HepG2 (cell line): ENCODE measurements at regions not wholly inside any gene's neighbourhood (a gene's known extent, or its start where the extent isn't known, plus 50 kb on each side); places are given as distances from the start of the nearest gene placed in this dataset.

Source experiments
- ATAC-seq: fragments of 200-7000 bp; cut with Tn5 transposase; 3 replicates; pipeline ENCODE4 v1.9.1; 2020; ENCODE audit warnings: mild to moderate bottlenecking, moderate library complexity
- BruUV-seq: library from RNA; stranded (reverse); fragments of 400-500 nt; replicated peaks from 2 replicates; lab custom pipeline; 2021; lab: Mats Ljungman, UMichigan
- CTCF ChIA-PET: fragments of 300-600 bp; formaldehyde crosslinking; extraction: SDS; loops from one replicate; lab custom pipeline; 2021; ENCODE audit warnings: low total read pairs, inconsistent platforms, low intra/inter-chr PET ratio; lab: Yijun Ruan, JAX
- POLR2A ChIA-PET: fragments of 350-600 bp; sonication (Branson Sonifier 250); formaldehyde crosslinking; loops from one replicate; lab custom pipeline; 2020; ENCODE audit warnings: antibody characterized with exemption, inconsistent platforms; lab: Yijun Ruan, JAX
- DNase-seq: peaks from one replicate; pipeline ENCODE4 v3.0.0-alpha.2; 2015; ENCODE audit warnings: low spot score
- FAIRE-seq: peaks from 3 replicates; lab custom pipeline; 2011; peaks lifted over from hg19 to GRCh38; lab: Jason Lieb, UNC
- H2AFZ ChIP-seq: one replicate; pipeline ENCODE4 v1.6.1; 2011; ENCODE audit warnings: low read length, inconsistent platforms
- H3K27ac ChIP-seq: fragments of 300-600 bp; 3 replicates; pipeline ENCODE4 v1.8.0; 2011; ENCODE audit warnings: mixed run types, mild to moderate bottlenecking, mixed read lengths, low read length, inconsistent platforms; ENCODE audit not compliant: insufficient read depth; ENCODE audit errors: extremely low read length
- H3K27me3 ChIP-seq, 2 experiments: fragments of 200-600 bp in 1 of 2; 2 replicates in 1 of 2; 3 replicates in 1 of 2; pipeline versions ENCODE4 v1.6.0 to v1.8.0; 2011; ENCODE audit warnings: low read length in 2 of 2, mild to moderate bottlenecking in 2 of 2, moderate library complexity in 2 of 2, inconsistent platforms in 1 of 2; ENCODE audit not compliant: insufficient read depth in 2 of 2, control insufficient read depth in 1 of 2
- H3K36me3 ChIP-seq, 2 experiments: fragments of 200-600 bp in 1 of 2; replicated peaks in 1 of 2; 2 replicates in 1 of 2; 3 replicates in 1 of 2; pipeline versions ENCODE4 v1.5.1 to v1.8.0; 2011; ENCODE audit warnings: low read length in 2 of 2, inconsistent platforms in 1 of 2; ENCODE audit not compliant: insufficient read depth in 2 of 2, control insufficient read depth in 1 of 2
- H3K4me1 ChIP-seq: 2 replicates; pipeline ENCODE4 v1.5.1; 2012; ENCODE audit warnings: low read length, inconsistent platforms; ENCODE audit not compliant: insufficient read depth
- H3K4me2 ChIP-seq: 2 replicates; pipeline ENCODE4 v1.6.0; 2011; ENCODE audit warnings: low read depth, low read length, inconsistent platforms
- H3K4me3 ChIP-seq, 3 experiments: fragments of 200-600 bp in 1 of 3; sonication (generic), shearing (Covaris generic) in 1 of 3; replicated peaks in 1 of 3; 2 replicates each; pipeline ENCODE4 v1.5.1; 2011 to 2016; ENCODE audit warnings: low read length in 3 of 3, inconsistent platforms in 2 of 3, low read depth in 2 of 3, mild to moderate bottlenecking in 2 of 3, control low read depth in 1 of 3, mixed read lengths in 1 of 3; ENCODE audit not compliant: insufficient read depth in 1 of 3
- H3K79me2 ChIP-seq: one replicate; pipeline ENCODE4 v1.6.1; 2011; ENCODE audit warnings: low read length, inconsistent platforms; ENCODE audit not compliant: insufficient read depth
- H3K9ac ChIP-seq: 2 replicates; pipeline ENCODE4 v1.6.0; 2011; ENCODE audit warnings: mild to moderate bottlenecking, low read depth, low read length, inconsistent platforms; ENCODE audit not compliant: insufficient read depth
- H3K9me3 ChIP-seq: 2 replicates; pipeline ENCODE4 v1.5.1; 2012; ENCODE audit warnings: mild to moderate bottlenecking, low read length
- H4K20me1 ChIP-seq: 2 replicates; pipeline ENCODE4 v1.6.0; 2011; ENCODE audit warnings: inconsistent platforms, mild to moderate bottlenecking, low read length, moderate library complexity; ENCODE audit not compliant: insufficient read depth
- ATF3 ChIP-seq: sonication (generic); formaldehyde crosslinking; IDR thresholded peaks from 2 replicates; pipeline ENCODE4 v1.4.0; 2020; ENCODE audit warnings: missing genetic modification reagents
- CREB1 ChIP-seq, 2 experiments: fragments of 450-650 bp in 1 of 2; IDR thresholded peaks; 2 replicates each; pipeline ENCODE4 v1.6.1; 2016 to 2017; ENCODE audit warnings: control low read depth in 1 of 2, mild to moderate bottlenecking in 1 of 2, missing compliant biosample characterization in 1 of 2, missing genetic modification characterization in 1 of 2
- DBP ChIP-seq: sonication (generic); formaldehyde crosslinking; IDR thresholded peaks from 2 replicates; pipeline ENCODE4 v1.4.0; 2020; ENCODE audit warnings: missing genetic modification reagents; ENCODE audit errors: not compliant biosample characterization
- GTF3A ChIP-seq: sonication (generic); formaldehyde crosslinking; conservative IDR thresholded peaks from 2 replicates; pipeline ENCODE4 v1.4.0; 2020; ENCODE audit warnings: mild to moderate bottlenecking, missing genetic modification reagents
- HINFP ChIP-seq: sonication (generic); formaldehyde crosslinking; IDR thresholded peaks from 2 replicates; pipeline ENCODE4 v1.4.0; 2020; ENCODE audit warnings: low read depth, mild to moderate bottlenecking, missing genetic modification reagents
- HNRNPUL1 ChIP-seq: fragments of 200-400 bp; formaldehyde crosslinking; IDR thresholded peaks from 2 replicates; pipeline ENCODE4 v1.6.1; 2017; ENCODE audit warnings: low read depth, mild to moderate bottlenecking, low read length, moderate library complexity
- KDM3A ChIP-seq: IDR thresholded peaks from 2 replicates; pipeline ENCODE4 v1.6.1; 2018; ENCODE audit warnings: low read depth, missing compliant biosample characterization
- NFKB2 ChIP-seq: sonication (generic); formaldehyde crosslinking; IDR thresholded peaks from 2 replicates; pipeline ENCODE4 v1.4.0; 2020; ENCODE audit warnings: missing genetic modification reagents, borderline replicate concordance
- ONECUT2 ChIP-seq: sonication (generic); formaldehyde crosslinking; IDR thresholded peaks from 2 replicates; pipeline ENCODE4 v1.4.0; 2020; ENCODE audit warnings: missing genetic modification reagents
- PRDM10 ChIP-seq: sonication (generic); formaldehyde crosslinking; IDR thresholded peaks from 2 replicates; pipeline ENCODE4 v1.4.0; 2020; ENCODE audit warnings: low read depth, missing genetic modification reagents
- RBM39 ChIP-seq: fragments of 200-400 bp; formaldehyde crosslinking; IDR thresholded peaks from one replicate; pipeline ENCODE4 v1.6.1; 2018; ENCODE audit warnings: antibody characterized with exemption, mild to moderate bottlenecking, low read depth, low read length; ENCODE audit not compliant: poor library complexity, severe bottlenecking
- TBP ChIP-seq: sonication (generic); formaldehyde crosslinking; IDR thresholded peaks from 2 replicates; pipeline ENCODE4 v1.5.0; 2020; ENCODE audit warnings: missing genetic modification reagents
- U2AF1 ChIP-seq: fragments of 200-400 bp; formaldehyde crosslinking; optimal IDR thresholded peaks from 2 replicates; pipeline ENCODE3; 2017; ENCODE audit warnings: mild to moderate bottlenecking, low read depth, low read length
- YEATS2 ChIP-seq: sonication (generic); formaldehyde crosslinking; IDR thresholded peaks from 2 replicates; pipeline ENCODE4 v1.4.0; 2020; ENCODE audit warnings: missing genetic modification reagents, borderline replicate concordance
- ZFP37 ChIP-seq: sonication (generic); formaldehyde crosslinking; IDR thresholded peaks from 2 replicates; pipeline ENCODE4 v1.4.0; 2020; ENCODE audit warnings: missing genetic modification reagents, borderline replicate concordance
- ZMYM2 ChIP-seq: sonication (generic); formaldehyde crosslinking; IDR thresholded peaks from 2 replicates; pipeline ENCODE4 v1.8.0; 2022; ENCODE audit warnings: mild to moderate bottlenecking, missing genetic modification reagents
- ZNF138 ChIP-seq: sonication (generic); formaldehyde crosslinking; IDR thresholded peaks from 2 replicates; pipeline ENCODE4 v1.5.0; 2020; ENCODE audit warnings: mild to moderate bottlenecking, low read depth, missing genetic modification reagents
- ZNF501 ChIP-seq: sonication (generic); formaldehyde crosslinking; IDR thresholded peaks from 2 replicates; pipeline ENCODE4 v1.5.1; 2020; ENCODE audit warnings: mild to moderate bottlenecking, moderate library complexity, missing genetic modification reagents
- WGBS: methylation state at CpG from one replicate; pipeline ENCODE4 v1.1.6; 2017; ENCODE audit warnings: low lambda C conversion rate; 5-methylcytosine and 5-hydroxymethylcytosine counted together
- in situ Hi-C: cut with HindIII; loops from 2 replicates; pipeline ENCODE4 v1.10.0; 2017; ENCODE audit warnings: low pct_unique_long_range_greater_than_20kb; ENCODE audit not compliant: extremely low pct_ligation_motif_present
- intact Hi-C: fragments of 100-400 bp; cut with micrococcal nuclease; formaldehyde crosslinking; loops from one replicate; pipeline ENCODE4 v1.10.0; 2022; ENCODE audit not compliant: unreplicated experiment

GRCh38 chr1:244287726-244288125, 164.0 kb downstream of the ADSS2 start (continued):
- TF ChIP-seq HINFP, result no peak
- TF ChIP-seq ATF3 (CRISPR knock-in tag), result no peak
- no peak for TF ChIP-seq HNRNPUL1
- TF ChIP-seq ZNF501, result no peak

GRCh38 chr1:244288663-244289062, 163.0 kb downstream of the ADSS2 start:
- WGBS, result 0% methylated on average over 1 of the region's 1 CpG
- ATAC-seq (no peak), FAIRE-seq (no peak), DNase-seq (no peak)
- Histone ChIP-seq H3K9ac (no peak overlapping the region), H3K4me2 (no peak overlapping the region), H3K36me3 (no peaks in the 10 kb centered on the region), H3K9me3 (no peaks in the 10 kb centered on the region), H3K27me3 (peaks cover 0 to 17% of the 10 kb centered on the region in 2 experiments; a peak in 1 of 5 replicates), H3K79me2 (no peaks in the 10 kb centered on the region), H3K27ac (no peak overlapping the region), H2AFZ (no peak overlapping the region), H4K20me1 (no peaks in the 10 kb centered on the region), H3K4me1 (no peaks in the 10 kb centered on the region), H3K4me3 (no peak overlapping the region)
- POLR2A ChIA-PET, result no interaction called here
- no TSS peak for BruUV-seq
- in situ Hi-C loops (no loop called here), intact Hi-C loops (no loop called here)
- CTCF ChIA-PET, result no interaction called here
- no peak for TF ChIP-seq KDM3A (CRISPR knock-in tag)
- no peak for TF ChIP-seq ZNF138
- no peak for TF ChIP-seq ONECUT2 (CRISPR knock-in tag)
- no peak for TF ChIP-seq CREB1 (IDR thresholded peaks at IDR 0.05)
- TF ChIP-seq CREB1 (CRISPR knock-in tag; IDR thresholded peaks at IDR 0.05), result no peak
- TF ChIP-seq DBP (CRISPR knock-in tag), result no peak
- TF ChIP-seq TBP (CRISPR knock-in tag), result no peak
- TF ChIP-seq YEATS2 (CRISPR knock-in tag), result no peak
- no peak for TF ChIP-seq RBM39
- TF ChIP-seq U2AF1, result no peak
- TF ChIP-seq ZFP37 (CRISPR knock-in tag), result no peak
- TF ChIP-seq PRDM10 (CRISPR knock-in tag), result no peak
- TF ChIP-seq ZMYM2 (CRISPR knock-in tag), result no peak
- TF ChIP-seq NFKB2 (CRISPR knock-in tag), result no peak
- no peak for TF ChIP-seq GTF3A (CRISPR knock-in tag)
